Panc1 (cell line): ENCODE measurements at regions not wholly inside any gene's neighbourhood (a gene's known extent, or its start where the extent isn't known, plus 50 kb on each side); places are given as distances from the start of the nearest gene placed in this dataset.

Experiments
- ATAC-seq: fragments of 200-7000 bp; cut with Tn5 transposase; 2 replicates; pipeline ENCODE4 v1.9.1; 2020; ENCODE audit warnings: mild to moderate bottlenecking, moderate library complexity
- BruUV-seq: library from RNA; stranded (reverse); fragments of 400-500 nt; replicated peaks from 2 replicates; lab custom pipeline; 2021; lab: Mats Ljungman, UMichigan
- CTCF ChIA-PET: fragments of 300-600 bp; sonication (Branson Sonifier 250); formaldehyde crosslinking; loops from one replicate; lab custom pipeline; 2022; ENCODE audit warnings: antibody characterized with exemption; lab: Charles Lee
- POLR2A ChIA-PET: fragments of 300-600 bp; sonication (Branson Sonifier 250); formaldehyde crosslinking; loops from one replicate; lab custom pipeline; 2022; ENCODE audit warnings: antibody characterized with exemption; lab: Charles Lee
- DNase-seq: peaks from one replicate; pipeline ENCODE4 v3.0.0-alpha.2; 2010; ENCODE audit warnings: low read depth, low spot score
- H3K27ac ChIP-seq: 2 replicates; pipeline ENCODE4 v1.5.1; 2011; ENCODE audit warnings: mild to moderate bottlenecking, low read length, inconsistent platforms
- H3K27me3 ChIP-seq: fragments of 200-500 bp; sonication (Bioruptor generic); 2 replicates; pipeline ENCODE4 v1.6.0; 2014; ENCODE audit warnings: low read length, inconsistent platforms; ENCODE audit not compliant: control insufficient read depth, insufficient read depth
- H3K36me3 ChIP-seq: fragments of 200-500 bp; sonication (Bioruptor generic); 2 replicates; pipeline ENCODE4 v1.5.1; 2014; ENCODE audit warnings: inconsistent platforms, mild to moderate bottlenecking, low read length, moderate library complexity; ENCODE audit not compliant: control insufficient read depth, insufficient read depth
- H3K4me1 ChIP-seq: 2 replicates; pipeline ENCODE4 v1.5.1; 2011; ENCODE audit warnings: inconsistent platforms, mild to moderate bottlenecking, low read length, moderate library complexity; ENCODE audit not compliant: control insufficient read depth, insufficient read depth
- H3K4me3 ChIP-seq, 2 experiments: 2 replicates each; pipeline ENCODE4 v1.5.1; 2011 to 2012; ENCODE audit warnings: low read depth in 2 of 2, low read length in 2 of 2, mild to moderate bottlenecking in 2 of 2, inconsistent platforms in 1 of 2, moderate library complexity in 1 of 2
- H3K9me3 ChIP-seq: fragments of 200-500 bp; sonication (Bioruptor generic); 2 replicates; pipeline ENCODE4 v1.5.1; 2014; ENCODE audit warnings: low read depth, mild to moderate bottlenecking, inconsistent platforms, low read length, moderate library complexity; ENCODE audit not compliant: control insufficient read depth, insufficient read depth
- CTCF ChIP-seq: fragments of 450-650 bp; IDR thresholded peaks from 2 replicates; pipeline ENCODE4 v1.5.1; 2017; ENCODE audit warnings: mild to moderate bottlenecking
- POLR2AphosphoS5 ChIP-seq: IDR thresholded peaks from 2 replicates; pipeline ENCODE4 v1.6.1; 2012; ENCODE audit warnings: mild to moderate bottlenecking, low read depth, low read length, moderate library complexity
- REST ChIP-seq, 2 experiments: IDR thresholded peaks; 2 replicates each; pipeline ENCODE4 v1.6.1; 2011 to 2012; ENCODE audit warnings: low read depth in 2 of 2, control low read depth in 1 of 2, low read length in 1 of 2, mild to moderate bottlenecking in 1 of 2, moderate library complexity in 1 of 2; ENCODE audit not compliant: insufficient read depth in 1 of 2
- SIN3A ChIP-seq: IDR thresholded peaks from 2 replicates; pipeline ENCODE4 v1.6.1; 2012; ENCODE audit warnings: low read depth, mild to moderate bottlenecking, low read length, moderate library complexity, borderline replicate concordance; ENCODE audit not compliant: insufficient read depth
- TCF7L2 ChIP-seq: IDR thresholded peaks from 2 replicates; pipeline ENCODE4 v1.6.1; 2011; ENCODE audit warnings: mild to moderate bottlenecking, low read depth, low read length, inconsistent platforms
- in situ Hi-C: cut with HindIII; loops from 2 replicates; pipeline ENCODE4 v1.10.0; 2016; ENCODE audit warnings: low sequenced_read_pairs, low pct_unique_long_range_greater_than_20kb
- intact Hi-C: fragments of 100-400 bp; cut with micrococcal nuclease; formaldehyde crosslinking; loops from one replicate; pipeline ENCODE4 v1.10.0; 2022; ENCODE audit not compliant: unreplicated experiment

DNA sequence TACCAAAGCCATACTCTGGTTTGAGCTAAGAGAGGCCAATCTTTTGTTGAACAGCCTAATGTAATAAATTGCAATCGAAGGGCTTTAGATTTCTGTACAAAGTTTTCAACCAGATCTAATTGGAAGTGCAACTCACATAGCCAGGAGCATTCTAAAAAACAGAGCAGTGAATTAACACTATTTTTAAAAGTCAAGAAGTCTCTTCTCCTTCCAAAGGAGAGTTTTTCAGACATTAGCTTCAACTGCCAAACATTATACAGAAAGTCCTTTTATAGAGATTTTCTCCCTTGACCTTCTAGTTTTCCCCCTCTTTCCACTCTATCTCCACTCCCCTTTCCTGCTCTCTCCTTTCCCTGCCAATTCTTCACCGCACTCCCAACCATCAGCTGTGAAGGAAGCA is 259.6 kb downstream of the NOVA1 start:
- Histone ChIP-seq H3K9me3 (no peaks in the 10 kb centered on the region), H3K4me1 (no peaks in the 10 kb centered on the region), H3K27me3 (no peaks in the 10 kb centered on the region), H3K36me3 (no peaks in the 10 kb centered on the region), H3K4me3 (no peak overlapping the region), H3K27ac (no peak overlapping the region)
- in situ Hi-C loops (no loop called here), intact Hi-C loops (no loop called here)
- TF ChIP-seq CTCF: no peak
- TF ChIP-seq TCF7L2: no peak
- TF ChIP-seq SIN3A: no peak
- no peak for TF ChIP-seq POLR2AphosphoS5
- TF ChIP-seq REST (IDR thresholded peaks at IDR 0.05; ENCODE audit: insufficient read depth in 1 of 2, low read depth in 2 of 2, low read length in 1 of 2): no peak
- no TSS peak for BruUV-seq
- no peak for DNase-seq
- ChIA-PET CTCF (no interaction called here), POLR2A (no interaction called here)
- no peak for ATAC-seq

DNA sequence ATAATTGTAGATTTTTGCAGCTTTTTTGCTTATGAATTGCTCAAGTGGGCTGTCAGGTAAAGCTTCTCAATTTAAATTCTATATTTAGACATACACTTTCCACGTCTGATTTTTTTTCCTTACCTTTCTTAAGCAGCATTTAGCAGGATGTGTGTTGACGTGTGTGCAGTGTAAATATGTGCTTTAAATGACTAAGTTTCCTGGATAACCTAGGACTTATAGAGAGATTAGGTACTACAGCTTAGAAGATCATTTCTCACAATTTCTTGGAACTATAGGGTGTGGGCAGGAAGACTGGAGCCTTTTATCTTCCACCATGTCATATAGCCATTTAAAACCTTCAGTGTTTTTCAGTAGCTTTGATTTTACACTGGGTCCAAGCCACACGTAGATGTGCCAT is 263.5 kb downstream of the NOVA1 start:
- no peak for ATAC-seq
- H3K9me3 ChIP-seq: no peaks in the 10 kb centered on the region
- H3K27me3 ChIP-seq: no peaks in the 10 kb centered on the region
- no peaks in the 10 kb centered on the region for H3K4me1 ChIP-seq
- no peak for TF ChIP-seq CTCF
- TF ChIP-seq SIN3A: no peak
- TF ChIP-seq TCF7L2: no peak
- no peak for TF ChIP-seq POLR2AphosphoS5
- no peak for TF ChIP-seq REST (IDR thresholded peaks at IDR 0.05; ENCODE audit: insufficient read depth in 1 of 2, low read depth in 2 of 2, low read length in 1 of 2)
- no peak overlapping the region for H3K27ac ChIP-seq
- no peaks in the 10 kb centered on the region for H3K36me3 ChIP-seq
- intact Hi-C loops (no loop called here), in situ Hi-C loops (no loop called here)
- no peak overlapping the region for H3K4me3 ChIP-seq
- BruUV-seq: no TSS peak
- DNase-seq: no peak
- ChIA-PET POLR2A (no interaction called here), CTCF (no interaction called here)
